NCI-H128 (cell line): ENCODE measurements at regions not wholly inside any gene's neighbourhood (a gene's known extent, or its start where the extent isn't known, plus 50 kb on each side); places are given as distances from the start of the nearest gene placed in this dataset.

Source experiments
- DNase-seq: peaks from one replicate; lab custom pipeline; 2025; ENCODE audit not compliant: unreplicated experiment; lab: John Stamatoyannopoulos, UW

DNA sequence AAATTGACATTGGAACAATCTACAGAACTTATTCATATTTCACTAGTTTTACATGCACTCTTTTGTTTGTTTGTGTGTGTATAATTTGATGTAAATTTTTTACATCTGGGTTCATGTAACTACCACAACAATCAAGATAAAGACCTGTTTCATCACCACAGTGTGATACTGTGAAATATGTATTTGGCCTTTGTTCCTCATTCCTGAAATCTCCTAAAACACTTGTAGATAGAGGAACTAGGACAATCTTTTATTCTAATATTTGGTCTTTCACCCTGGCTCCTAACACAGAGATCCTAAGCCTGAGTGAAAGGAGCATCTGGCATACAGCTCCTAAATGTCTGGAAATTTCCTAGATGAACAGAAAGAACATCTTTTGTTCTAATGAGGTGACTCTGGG lies 155.0 kb upstream of the GPR149 start:
- DNase-seq: no peak

DNA sequence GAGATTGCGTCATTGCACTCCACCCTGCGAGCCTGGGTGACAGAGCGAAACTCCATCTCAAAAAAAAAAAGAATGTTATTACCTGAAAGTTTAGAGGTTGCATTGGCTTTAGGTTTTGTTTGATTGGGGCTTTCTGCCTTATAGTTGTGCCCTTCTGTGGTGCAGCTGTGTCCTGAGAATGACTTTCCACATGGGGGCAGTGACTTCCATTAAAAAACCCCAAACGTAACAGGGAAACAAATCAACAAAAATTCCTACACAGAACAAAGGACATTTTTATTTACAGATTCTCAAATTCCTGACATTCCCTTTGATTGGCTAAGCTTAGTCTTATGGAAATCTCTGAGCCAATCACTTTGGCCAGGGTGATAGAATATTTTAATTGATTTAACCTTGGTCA lies 154.1 kb upstream of the GPR149 start:
- DNase-seq: no peak

DNA sequence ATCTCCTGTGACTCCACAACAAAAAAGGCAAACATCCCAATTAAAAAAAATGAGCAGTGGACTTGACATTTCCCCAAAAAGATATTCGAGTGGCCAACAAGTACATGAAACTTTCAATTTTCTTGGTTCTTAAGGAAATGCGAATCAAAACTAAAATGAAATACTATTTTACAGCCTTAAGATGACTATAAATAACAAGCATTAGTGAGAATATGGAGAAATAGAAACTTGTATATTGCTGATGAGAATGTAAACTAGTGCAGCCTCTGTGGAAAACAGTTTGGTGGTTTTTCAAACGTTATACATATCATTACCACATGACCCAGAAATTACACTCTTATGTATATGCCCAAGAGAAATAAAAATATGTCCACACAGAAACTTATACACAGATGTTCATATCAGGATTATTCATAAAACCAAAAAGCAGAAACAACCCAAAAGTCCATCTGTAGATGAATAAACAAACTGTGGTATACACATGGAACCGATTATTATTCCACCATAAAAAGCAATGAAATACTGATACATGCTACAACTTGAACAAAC lies 153.2 kb upstream of the GPR149 start:
- DNase-seq: no peak

DNA sequence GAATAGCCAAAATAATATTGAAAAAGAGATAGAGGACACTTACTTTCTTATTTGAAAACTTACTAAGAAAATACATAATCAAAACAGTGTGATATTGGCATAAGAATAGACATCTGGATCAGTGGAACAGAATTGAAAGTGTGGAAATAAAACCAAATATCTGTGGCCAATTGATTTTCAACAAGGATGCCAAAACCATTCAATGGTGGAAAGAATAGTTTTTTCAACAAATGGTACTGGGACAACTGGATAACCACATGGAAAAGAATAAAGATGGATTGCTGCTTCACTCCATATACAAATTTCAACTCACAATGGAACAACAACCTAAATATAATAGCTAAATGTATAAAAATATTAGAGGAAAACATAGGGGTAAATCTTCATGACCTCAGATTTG lies 152.5 kb upstream of the GPR149 start:
- no peak for DNase-seq

DNA sequence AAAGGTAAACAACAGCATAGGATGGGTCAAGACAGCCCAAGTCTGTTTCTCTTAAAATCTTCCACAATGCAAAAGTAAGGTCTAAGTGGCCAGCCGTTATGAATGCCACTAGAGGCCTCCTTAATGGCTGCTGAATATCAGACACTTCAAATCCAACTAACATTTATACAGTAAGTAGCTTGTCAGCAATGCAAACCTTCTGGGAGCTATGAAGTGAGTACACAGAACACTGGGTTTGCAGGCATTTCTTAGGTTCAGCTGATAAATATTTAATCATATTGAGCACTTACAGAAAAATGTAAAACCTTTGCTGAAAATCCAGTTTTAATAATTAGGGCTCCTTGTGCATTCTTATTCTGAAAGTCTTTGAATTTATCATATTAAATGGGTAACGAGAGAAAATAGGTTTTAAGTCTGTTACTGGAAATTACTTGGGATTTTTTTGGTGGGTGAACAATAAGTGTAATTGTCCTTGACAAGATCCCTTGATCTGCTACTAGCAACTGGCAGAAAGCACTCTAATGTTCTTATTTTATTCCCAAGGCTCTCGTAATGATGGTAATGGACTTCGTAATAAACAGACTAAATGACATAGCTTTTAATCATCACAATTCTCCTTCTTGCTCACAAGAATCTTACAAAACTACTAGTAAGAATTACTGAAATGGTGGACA lies 141.7 kb upstream of the GPR149 start:
- no peak for DNase-seq

DNA sequence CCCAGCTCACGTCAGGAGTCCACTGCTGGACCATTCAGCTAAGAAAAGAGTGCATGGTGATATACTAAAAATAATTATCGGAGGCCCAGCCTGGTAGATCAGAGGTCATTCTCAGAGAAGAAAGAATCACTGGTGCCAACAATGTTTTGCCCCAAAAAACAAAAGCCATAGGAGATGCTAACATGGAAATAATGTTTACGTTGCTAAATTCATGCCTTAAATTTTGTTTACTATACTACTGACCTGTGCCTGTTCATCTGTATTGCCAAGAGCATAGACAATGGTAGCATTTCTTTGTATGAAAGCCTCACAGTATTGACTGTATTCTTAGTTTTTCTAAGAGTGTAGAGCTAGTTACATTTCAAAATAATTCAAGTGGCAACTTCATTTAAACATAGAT lies 138.1 kb upstream of the GPR149 start:
- DNase-seq: no peak

DNA sequence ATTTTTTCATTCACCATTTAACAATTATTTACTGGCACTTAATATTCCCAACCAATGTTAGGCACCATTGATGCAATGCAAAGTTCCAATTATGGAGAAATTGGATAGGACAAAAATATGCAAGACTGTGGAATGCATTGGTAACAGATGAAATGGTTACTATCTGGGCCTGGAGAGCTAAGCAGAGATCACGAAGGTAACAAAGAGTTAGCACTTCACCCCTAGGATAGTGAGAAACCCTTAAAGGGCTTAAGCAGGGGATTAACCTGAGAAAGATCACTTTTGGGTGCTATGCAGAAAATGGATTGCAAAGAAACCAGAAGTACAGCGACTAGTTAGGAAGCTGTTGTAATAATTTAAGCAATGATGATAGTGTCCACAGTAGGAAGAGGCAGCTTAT lies 129.6 kb upstream of the GPR149 start:
- no peak for DNase-seq

DNA sequence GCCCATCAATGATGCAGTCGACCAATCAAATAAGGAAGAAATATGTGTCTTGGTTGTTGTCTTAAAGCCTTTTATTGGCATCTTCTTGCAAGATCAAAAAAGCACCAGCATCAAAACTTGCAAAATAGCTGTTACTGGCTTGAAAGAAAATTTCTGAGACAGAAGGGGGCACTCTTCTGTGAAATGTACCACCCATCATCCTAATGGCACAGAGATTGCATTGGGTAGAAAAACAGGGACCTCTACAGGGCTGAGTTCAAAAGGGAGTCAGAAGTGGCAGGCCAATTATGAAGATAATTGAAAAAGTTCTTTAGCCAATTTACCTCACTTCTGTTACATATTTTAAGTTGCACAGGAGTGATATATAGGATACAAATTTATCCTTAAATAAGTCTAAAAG lies 122.3 kb upstream of the GPR149 start:
- no peak for DNase-seq

DNA sequence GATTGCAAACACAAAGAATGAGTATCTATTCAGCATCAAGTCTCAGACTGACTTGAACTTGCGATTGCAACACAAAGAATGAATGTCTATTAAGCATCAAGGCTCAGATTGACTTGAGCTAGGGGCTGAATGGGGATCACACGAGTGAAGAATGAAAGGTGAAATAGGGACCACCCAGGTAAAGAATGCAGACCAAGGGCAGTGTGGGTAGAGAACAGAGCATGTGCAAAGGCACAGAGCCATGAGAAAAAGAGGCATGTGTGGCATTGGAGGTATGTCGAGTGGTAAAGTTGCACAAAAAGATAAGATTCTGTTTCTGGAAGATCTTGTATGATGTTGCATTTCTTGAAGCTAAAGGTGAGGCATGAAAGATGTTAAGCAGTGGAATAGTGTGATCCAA lies 119.4 kb upstream of the GPR149 start:
- DNase-seq: no peak

DNA sequence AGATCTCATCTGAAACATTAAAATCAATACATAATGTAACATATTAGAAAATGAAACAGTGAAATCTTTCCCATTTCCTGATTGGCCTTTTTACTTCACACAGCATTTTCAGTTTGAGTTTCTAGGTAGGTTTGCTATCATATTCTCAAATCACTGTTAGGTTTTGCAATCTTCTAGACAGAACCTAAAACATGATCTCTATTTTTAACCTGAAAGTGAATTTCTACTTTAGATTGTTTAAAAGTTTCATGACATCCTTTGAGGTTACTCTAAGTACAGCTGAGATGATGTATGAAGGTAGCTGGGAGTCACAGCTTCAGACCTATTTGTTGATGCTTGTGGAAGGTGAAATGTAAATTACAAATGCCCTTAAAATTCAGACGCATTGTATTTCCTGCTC lies 118.4 kb upstream of the GPR149 start:
- DNase-seq: no peak

DNA sequence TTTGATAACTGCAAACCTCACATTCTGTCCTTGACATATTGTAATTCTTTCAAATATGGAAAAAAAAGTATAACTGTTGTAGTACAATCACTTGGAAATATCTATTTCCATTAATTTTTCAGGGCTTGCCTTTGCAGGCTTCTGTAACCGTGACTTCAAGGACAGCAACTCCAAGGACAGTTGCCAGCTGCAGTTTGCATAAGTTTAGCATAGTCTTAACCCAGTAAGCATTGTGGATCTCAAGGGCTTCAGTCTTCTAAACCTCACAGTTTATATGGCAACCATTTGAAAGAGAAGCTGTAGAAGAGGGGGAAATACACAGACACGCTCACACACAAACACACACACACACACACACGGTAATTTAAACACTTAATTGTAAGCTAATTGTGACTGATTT lies 112.8 kb upstream of the GPR149 start:
- no peak for DNase-seq

DNA sequence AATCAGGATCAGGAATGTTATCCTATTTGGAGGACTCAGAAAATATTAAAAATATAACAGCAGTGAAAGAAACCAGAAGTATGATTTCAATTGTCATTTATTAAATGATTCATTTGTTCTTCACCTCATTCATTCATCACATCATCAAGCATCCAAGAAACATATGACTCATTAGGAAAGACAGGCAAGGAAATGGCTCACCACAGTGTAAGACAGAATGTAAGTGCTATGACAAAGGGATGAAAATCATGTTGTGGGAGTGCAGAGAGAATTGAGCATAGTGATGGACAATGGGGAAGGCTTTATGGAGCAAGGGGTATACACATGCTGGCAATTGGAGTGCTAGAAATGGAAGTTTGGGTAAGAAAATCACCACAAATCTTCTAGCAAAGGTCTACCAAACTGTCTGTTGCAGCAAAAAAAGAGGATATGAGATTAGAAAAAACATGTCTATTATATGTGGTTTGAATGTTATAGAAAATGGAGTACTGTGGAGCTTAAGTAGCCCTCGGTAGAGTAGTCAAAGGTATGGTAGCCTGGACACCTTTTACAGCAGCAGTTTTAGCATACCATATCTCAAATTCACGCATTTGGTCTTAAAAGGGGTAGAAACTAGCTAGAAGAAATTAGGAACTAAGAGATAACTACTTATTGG lies 111.1 kb upstream of the GPR149 start:
- DNase-seq: no peak

DNA sequence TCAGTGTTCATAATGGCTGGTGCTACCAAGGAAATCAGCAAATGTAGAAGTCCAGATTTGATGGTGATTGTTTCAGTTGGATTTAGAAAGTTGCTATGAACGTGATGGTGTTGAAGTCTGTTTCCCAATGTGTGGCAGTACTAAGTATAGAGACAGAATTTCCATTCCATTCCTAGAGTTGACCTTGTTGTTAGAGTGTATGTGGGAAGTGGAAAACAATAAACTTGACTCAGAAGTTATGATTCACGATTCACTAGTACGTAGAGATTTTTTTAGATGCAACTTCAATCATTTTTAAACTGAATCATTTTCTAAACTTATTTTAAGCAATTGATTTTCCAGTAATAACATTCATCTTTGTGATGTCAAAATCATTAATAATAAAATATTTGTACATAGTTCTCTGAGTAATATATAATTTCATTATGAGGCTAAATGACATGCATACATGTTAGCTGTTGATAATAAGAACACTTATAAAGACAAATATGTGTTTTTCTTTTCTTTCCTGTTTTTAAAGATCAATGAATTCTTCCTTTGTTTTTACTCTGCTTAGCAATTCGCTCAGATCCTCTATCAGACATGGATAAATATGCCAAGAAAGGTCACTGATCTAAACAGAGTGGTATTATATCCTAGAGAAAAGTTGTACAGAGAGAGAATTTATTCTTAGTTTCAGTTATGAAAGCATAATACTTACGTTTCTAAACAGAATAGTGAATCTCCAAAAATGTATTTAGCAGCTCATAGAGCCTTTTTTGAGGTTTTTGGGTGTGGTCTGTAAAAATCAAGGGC lies 108.8 kb upstream of the GPR149 start:
- DNase-seq: no peak

DNA sequence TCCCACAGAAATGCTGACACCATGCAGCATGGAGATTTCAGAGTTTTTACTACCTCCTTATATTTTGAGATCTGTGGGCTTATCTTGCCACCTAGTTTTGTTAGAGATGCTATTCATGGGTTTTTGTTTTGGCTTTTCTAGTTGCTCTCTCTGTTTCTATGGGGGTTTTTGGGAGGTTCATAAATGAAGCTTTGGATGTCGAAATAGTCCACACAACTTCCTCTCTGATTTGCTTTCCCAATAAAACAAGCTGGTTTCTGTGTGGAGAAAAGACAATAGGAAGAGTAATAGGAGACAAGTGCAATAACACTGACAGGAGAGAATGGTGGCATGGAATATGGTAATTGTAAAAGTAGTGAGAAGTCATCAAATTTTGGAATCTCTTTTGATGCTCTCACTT lies 106.8 kb upstream of the GPR149 start:
- DNase-seq: no peak

DNA sequence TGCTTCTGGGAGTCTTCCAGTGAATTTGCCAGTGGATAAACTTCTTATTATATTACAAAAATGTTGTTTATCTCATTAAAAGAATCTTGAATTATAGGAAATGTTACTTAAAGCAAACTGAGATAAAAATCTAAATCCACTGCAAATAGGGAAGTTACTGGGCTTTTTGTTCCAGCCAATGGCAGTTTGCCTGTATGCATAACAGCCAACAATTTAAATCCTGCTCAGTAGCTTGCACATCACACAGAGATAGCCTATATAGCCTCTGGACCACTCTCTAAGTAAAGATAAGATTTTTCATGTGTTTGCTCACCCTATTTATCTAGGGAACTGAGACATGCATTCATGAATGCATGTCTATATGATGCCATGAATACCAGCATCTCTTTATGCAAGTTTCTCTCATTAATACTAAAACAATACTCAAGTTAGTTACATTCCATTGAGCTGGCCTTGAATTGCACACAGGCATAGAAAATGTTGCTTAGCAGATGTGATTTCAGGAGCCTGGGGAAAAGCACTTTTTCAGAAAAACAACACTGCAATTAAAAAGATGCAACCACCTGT lies 92.1 kb upstream of the GPR149 start:
- DNase-seq: no peak

DNA sequence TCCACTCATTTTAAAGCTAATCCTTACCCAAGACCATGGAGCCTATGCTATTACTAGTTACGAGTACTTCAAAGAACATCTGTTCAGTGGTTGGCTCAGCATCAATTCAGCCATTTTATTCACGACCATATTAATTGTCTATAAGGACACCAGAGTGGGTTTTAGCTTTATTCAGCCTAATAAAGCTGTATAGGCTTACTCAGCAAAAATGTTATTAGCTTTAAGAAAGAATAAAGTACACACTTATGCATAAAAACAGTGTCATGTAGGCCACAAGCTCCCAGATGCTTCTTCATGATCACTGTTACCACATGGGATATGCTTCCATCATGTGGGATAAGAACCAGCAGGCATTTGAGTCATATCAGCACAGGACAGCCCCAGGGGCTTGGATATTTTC lies 87.4 kb upstream of the GPR149 start:
- DNase-seq: no peak

DNA sequence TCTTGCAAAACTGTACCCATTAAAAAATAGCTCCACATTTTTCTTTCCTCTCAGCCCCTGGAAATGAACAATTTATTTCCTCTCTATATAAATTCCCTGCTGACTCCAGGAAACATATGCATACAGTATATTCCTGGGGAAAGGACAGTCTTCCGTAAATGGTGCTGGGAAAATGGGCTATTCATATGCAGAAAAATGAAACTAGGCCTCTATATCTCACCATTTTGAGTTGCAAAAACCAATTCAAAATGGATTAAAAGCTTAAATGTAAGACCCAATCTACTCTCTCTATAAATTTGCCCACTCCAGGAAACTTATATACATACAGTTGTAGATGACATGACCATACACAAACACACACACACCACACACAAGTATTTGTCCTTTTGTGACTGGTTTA lies 85.9 kb upstream of the GPR149 start:
- DNase-seq: no peak

DNA sequence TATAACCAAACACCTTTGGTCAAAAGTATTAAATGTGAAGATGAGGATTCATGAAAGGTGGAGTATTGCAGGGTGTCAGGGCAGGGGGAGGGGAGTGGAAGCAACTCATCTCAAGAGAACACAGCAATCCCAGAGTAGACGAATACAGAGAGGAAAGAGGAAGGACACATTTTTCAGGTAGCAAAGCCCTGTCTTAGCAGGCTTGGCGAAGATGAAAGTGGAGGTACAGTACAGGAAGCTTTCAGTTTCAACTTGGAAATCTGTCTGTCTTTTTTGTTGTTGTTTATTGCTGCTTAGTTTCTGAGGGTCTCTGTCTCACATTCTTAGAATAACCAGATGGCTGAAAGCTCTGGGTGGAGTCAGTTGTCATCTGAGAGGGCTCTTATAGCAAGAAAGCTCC lies 80.8 kb upstream of the GPR149 start:
- no peak for DNase-seq

DNA sequence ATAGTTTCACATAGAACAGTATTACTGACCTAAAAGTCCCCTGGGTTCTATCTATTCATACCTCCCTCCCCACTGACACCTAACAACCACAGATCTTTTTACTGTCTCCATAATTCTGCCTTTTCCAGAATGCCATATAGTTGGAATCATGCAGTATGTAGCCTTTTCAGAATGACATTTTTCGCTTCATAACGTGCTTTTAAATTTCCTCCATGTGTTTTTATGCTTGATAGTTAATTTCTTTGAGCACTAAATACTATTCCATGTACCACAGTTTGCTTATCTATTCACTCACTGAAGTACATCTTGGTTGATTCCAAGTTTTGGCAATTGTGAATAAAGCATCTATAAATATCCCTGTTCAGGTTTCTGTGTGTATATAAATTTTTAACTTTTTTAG lies 77.7 kb upstream of the GPR149 start:
- no peak for DNase-seq

DNA sequence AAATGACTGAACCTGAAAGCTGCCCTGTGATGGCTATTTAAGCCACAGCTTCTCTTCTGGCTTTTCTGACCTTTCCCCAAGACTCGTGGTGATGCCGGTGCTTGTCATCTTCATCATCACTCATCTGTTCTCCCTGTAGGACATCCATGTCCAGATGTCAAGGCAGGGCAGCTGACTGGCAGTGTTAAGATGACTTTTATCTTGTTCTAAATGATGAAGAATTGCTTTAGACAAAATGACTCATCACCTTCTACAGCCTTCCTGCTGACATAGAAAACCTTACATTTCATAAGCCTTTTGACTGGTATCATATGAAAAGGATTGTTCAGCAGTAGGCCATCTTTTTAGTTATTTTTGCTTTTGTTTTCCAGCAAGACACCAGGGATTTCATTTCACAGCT lies 67.0 kb upstream of the GPR149 start:
- no peak for DNase-seq

DNA sequence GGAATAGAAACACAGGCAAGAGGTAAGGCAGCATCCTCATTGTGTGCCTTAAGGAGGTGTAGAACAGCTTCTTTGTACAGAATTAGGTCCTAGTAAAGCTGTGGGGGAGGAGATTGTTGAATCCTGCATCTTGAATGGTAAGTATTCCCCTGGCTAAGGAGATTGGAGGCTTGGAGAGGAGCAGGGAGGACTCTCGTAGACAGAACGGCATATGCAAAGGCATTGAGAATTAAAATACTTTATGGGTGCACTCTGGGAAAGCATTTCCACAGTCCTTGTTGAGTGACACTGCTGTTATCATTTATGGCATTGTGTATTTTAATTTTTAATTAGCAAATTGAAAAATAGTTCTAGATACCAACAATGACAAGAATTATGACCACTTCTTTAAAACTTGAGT lies 66.5 kb upstream of the GPR149 start:
- no peak for DNase-seq

DNA sequence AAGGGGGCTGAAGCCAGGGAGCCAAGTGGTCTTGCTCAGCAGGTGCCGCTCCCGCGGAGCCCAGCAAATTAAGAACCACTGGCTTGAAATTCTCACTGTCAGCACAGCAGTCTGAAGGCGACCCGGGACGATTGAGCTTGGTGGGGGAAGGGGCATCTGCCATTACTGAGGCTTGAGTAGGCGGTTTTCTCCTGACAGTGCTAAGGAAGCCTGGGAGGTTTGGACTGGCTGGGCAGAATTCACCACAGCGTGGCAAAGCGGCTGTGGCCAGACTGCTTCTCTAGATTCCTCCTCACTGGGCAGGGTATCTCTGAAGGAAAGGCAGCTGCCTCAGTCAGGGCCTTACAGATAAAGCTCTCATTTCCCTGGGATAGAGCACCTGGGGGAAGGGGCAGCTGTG lies 57.0 kb upstream of the GPR149 start:
- DNase-seq: no peak
